ENCODE measurements at regions not wholly inside any gene's neighbourhood (a gene's known extent, or its start where the extent isn't known, plus 50 kb on each side); places are given as distances from the start of the nearest gene placed in this dataset.

DNA sequence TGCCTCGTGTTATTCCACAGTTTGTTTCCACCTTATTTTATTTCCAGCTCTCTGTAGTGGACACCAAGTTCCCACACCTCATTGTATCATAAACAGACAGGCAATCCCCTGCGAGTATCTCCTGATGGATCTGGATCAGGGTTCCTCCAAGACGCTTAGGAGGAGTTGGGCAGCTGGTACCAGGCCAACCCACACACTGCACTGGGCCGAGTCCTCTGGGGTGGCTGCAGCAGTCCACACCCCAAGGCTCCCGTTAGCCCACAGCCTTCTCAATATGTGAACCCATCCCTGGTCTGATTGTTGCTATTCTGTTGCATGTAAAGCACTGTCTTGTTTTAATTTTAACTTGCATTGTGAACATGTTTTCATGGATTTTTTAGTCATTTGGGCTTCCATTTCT is 178.8 kb upstream of the RAB6C start:
- TF ChIP-seq, protein P1, sequence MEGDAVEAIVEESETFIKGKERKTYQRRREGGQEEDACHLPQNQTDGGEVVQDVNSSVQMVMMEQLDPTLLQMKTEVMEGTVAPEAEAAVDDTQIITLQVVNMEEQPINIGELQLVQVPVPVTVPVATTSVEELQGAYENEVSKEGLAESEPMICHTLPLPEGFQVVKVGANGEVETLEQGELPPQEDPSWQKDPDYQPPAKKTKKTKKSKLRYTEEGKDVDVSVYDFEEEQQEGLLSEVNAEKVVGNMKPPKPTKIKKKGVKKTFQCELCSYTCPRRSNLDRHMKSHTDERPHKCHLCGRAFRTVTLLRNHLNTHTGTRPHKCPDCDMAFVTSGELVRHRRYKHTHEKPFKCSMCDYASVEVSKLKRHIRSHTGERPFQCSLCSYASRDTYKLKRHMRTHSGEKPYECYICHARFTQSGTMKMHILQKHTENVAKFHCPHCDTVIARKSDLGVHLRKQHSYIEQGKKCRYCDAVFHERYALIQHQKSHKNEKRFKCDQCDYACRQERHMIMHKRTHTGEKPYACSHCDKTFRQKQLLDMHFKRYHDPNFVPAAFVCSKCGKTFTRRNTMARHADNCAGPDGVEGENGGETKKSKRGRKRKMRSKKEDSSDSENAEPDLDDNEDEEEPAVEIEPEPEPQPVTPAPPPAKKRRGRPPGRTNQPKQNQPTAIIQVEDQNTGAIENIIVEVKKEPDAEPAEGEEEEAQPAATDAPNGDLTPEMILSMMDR (IDR thresholded peaks at IDR 0.05; ENCODE audit: low read depth, low read length, missing input control): no peak
- TF ChIP-seq JUND (IDR thresholded peaks at IDR 0.05) (no peak), YY1 (IDR thresholded peaks at IDR 0.05) (no peak), TAF1 (conservative IDR thresholded peaks at IDR 0.05) (no peak), EGR1 (IDR thresholded peaks at IDR 0.05; ENCODE audit: low read depth in 2 of 2) (no peak), RAD21 (IDR thresholded peaks at IDR 0.05) (no peak), NR2F2 (IDR thresholded peaks at IDR 0.05) (no peak)
- TF ChIP-seq, protein P2, sequence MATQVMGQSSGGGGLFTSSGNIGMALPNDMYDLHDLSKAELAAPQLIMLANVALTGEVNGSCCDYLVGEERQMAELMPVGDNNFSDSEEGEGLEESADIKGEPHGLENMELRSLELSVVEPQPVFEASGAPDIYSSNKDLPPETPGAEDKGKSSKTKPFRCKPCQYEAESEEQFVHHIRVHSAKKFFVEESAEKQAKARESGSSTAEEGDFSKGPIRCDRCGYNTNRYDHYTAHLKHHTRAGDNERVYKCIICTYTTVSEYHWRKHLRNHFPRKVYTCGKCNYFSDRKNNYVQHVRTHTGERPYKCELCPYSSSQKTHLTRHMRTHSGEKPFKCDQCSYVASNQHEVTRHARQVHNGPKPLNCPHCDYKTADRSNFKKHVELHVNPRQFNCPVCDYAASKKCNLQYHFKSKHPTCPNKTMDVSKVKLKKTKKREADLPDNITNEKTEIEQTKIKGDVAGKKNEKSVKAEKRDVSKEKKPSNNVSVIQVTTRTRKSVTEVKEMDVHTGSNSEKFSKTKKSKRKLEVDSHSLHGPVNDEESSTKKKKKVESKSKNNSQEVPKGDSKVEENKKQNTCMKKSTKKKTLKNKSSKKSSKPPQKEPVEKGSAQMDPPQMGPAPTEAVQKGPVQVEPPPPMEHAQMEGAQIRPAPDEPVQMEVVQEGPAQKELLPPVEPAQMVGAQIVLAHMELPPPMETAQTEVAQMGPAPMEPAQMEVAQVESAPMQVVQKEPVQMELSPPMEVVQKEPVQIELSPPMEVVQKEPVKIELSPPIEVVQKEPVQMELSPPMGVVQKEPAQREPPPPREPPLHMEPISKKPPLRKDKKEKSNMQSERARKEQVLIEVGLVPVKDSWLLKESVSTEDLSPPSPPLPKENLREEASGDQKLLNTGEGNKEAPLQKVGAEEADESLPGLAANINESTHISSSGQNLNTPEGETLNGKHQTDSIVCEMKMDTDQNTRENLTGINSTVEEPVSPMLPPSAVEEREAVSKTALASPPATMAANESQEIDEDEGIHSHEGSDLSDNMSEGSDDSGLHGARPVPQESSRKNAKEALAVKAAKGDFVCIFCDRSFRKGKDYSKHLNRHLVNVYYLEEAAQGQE (IDR thresholded peaks at IDR 0.05): no peak
- TF ChIP-seq, protein P3, sequence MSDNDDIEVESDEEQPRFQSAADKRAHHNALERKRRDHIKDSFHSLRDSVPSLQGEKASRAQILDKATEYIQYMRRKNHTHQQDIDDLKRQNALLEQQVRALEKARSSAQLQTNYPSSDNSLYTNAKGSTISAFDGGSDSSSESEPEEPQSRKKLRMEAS (IDR thresholded peaks at IDR 0.05): no peak
- TF ChIP-seq, protein P4, sequence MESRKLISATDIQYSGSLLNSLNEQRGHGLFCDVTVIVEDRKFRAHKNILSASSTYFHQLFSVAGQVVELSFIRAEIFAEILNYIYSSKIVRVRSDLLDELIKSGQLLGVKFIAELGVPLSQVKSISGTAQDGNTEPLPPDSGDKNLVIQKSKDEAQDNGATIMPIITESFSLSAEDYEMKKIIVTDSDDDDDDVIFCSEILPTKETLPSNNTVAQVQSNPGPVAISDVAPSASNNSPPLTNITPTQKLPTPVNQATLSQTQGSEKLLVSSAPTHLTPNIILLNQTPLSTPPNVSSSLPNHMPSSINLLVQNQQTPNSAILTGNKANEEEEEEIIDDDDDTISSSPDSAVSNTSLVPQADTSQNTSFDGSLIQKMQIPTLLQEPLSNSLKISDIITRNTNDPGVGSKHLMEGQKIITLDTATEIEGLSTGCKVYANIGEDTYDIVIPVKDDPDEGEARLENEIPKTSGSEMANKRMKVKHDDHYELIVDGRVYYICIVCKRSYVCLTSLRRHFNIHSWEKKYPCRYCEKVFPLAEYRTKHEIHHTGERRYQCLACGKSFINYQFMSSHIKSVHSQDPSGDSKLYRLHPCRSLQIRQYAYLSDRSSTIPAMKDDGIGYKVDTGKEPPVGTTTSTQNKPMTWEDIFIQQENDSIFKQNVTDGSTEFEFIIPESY (IDR thresholded peaks at IDR 0.05): no peak
- TF ChIP-seq, protein P5, sequence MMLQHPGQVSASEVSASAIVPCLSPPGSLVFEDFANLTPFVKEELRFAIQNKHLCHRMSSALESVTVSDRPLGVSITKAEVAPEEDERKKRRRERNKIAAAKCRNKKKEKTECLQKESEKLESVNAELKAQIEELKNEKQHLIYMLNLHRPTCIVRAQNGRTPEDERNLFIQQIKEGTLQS (IDR thresholded peaks at IDR 0.05): no peak

Data from liver (tissue), 3 donors.